ENCODE measurements at regions not wholly inside any gene's neighbourhood (a gene's known extent, or its start where the extent isn't known, plus 50 kb on each side); places are given as distances from the start of the nearest gene placed in this dataset.

DNA sequence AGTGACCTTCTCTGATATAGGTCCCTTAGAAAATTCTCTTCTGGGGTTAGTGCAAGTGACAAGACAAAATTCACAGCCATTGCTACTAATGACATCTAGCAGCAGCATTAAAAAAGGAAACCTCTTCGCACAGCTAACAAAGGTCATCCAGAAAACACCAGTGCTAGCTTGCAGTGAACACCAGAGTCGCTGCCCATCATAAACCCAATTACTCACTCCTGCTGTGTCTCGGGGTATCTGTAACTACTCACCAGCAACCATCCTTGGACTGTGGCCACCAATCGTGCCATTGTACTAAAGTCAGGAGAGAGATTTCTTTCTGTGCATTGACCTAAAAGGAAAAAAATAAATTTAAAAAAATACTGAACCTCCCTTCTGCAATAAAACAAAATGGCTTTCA, 1494.7 kb upstream of the CDH8 start:
- no peak for TF ChIP-seq POLR2AphosphoS5 (IDR thresholded peaks at IDR 0.05; ENCODE audit: low read depth, low read length)
- no peak for TF ChIP-seq TAF1 (IDR thresholded peaks at IDR 0.05; ENCODE audit: borderline replicate concordance, insufficient read depth, low read length)
- TF ChIP-seq REST (IDR thresholded peaks at IDR 0.05; ENCODE audit: insufficient read depth in 1 of 2, low read depth in 2 of 2, low read length in 2 of 2), result no peak
- no peak for TF ChIP-seq FOXP2 (optimal IDR thresholded peaks at IDR 0.05; ENCODE audit: borderline replicate concordance, extremely low read depth, extremely low read length, insufficient read depth)
- no peak for TF ChIP-seq SIN3A (IDR thresholded peaks at IDR 0.05; ENCODE audit: borderline replicate concordance, insufficient read depth, low read length)

Data from PFSK-1 (cell line).